Keratinocyte (primary cell): ENCODE measurements at regions not wholly inside any gene's neighbourhood (a gene's known extent, or its start where the extent isn't known, plus 50 kb on each side); places are given as distances from the start of the nearest gene placed in this dataset.

Experiments used
- DNase-seq: peaks from one replicate; pipeline ENCODE4 v3.0.0-alpha.2; 2011; ENCODE audit warnings: low read depth, missing footprints, low spot score
- FAIRE-seq: peaks from 2 replicates; lab custom pipeline; 2011; peaks lifted over from hg19 to GRCh38; lab: Jason Lieb, UNC
- H2AFZ ChIP-seq: 2 replicates; pipeline ENCODE4 v1.6.0; 2012; ENCODE audit warnings: low read length, control low read depth, inconsistent platforms; ENCODE audit not compliant: control insufficient read depth
- H3K27ac ChIP-seq: 2 replicates; pipeline ENCODE4 v1.5.1; 2011; ENCODE audit warnings: low read length; ENCODE audit not compliant: control insufficient read depth, insufficient read depth
- H3K27me3 ChIP-seq: 3 replicates; pipeline ENCODE4 v1.6.0; 2011; ENCODE audit warnings: low read length; ENCODE audit not compliant: control insufficient read depth, insufficient read depth; ENCODE audit errors: extremely low read depth
- H3K36me3 ChIP-seq, 2 experiments: 2 replicates in 1 of 2; 3 replicates in 1 of 2; pipeline ENCODE4 v1.5.1; 2011; ENCODE audit warnings: low read length in 2 of 2, mild to moderate bottlenecking in 1 of 2; ENCODE audit not compliant: control insufficient read depth in 2 of 2, insufficient read depth in 2 of 2; ENCODE audit errors: extremely low read depth in 1 of 2
- H3K4me1 ChIP-seq: 3 replicates; pipeline ENCODE4 v1.5.1; 2011; ENCODE audit warnings: low read length; ENCODE audit not compliant: control insufficient read depth, insufficient read depth; ENCODE audit errors: extremely low read depth
- H3K4me2 ChIP-seq: 3 replicates; pipeline ENCODE4 v1.6.0; 2011; ENCODE audit warnings: low read depth, low read length; ENCODE audit not compliant: control insufficient read depth, insufficient read depth; ENCODE audit errors: extremely low read depth
- H3K4me3 ChIP-seq, 3 experiments: fragments of 200-600 bp in 1 of 3; sonication (generic) in 1 of 3; 2 replicates in 2 of 3; 3 replicates in 1 of 3; pipeline ENCODE4 v1.5.1; 2011 to 2016; ENCODE audit warnings: low read length in 3 of 3, mild to moderate bottlenecking in 3 of 3, control low read depth in 2 of 3, inconsistent platforms in 1 of 3, low read depth in 1 of 3, mixed read lengths in 1 of 3, mixed run types in 1 of 3, moderate library complexity in 1 of 3; ENCODE audit not compliant: control insufficient read depth in 2 of 3, insufficient read depth in 2 of 3; ENCODE audit errors: extremely low read depth in 1 of 3
- H3K79me2 ChIP-seq: 2 replicates; pipeline ENCODE4 v1.6.0; 2012; ENCODE audit warnings: low read length; ENCODE audit not compliant: control insufficient read depth, insufficient read depth
- H3K9ac ChIP-seq: 3 replicates; pipeline ENCODE4 v1.6.0; 2011; ENCODE audit warnings: low read length; ENCODE audit not compliant: control insufficient read depth, insufficient read depth; ENCODE audit errors: extremely low read depth
- H3K9me1 ChIP-seq: 3 replicates; pipeline ENCODE4 v1.6.0; 2011; ENCODE audit warnings: low read length; ENCODE audit not compliant: control insufficient read depth, insufficient read depth; ENCODE audit errors: extremely low read depth
- H3K9me3 ChIP-seq: 2 replicates; pipeline ENCODE4 v1.5.1; 2012; ENCODE audit warnings: low read depth, low read length; ENCODE audit not compliant: control insufficient read depth
- H4K20me1 ChIP-seq: 3 replicates; pipeline ENCODE4 v1.6.0; 2011; ENCODE audit warnings: low read length; ENCODE audit not compliant: control insufficient read depth, insufficient read depth; ENCODE audit errors: extremely low read depth
- CTCF ChIP-seq, 3 experiments: IDR thresholded peaks in 1 of 3; conservative IDR thresholded peaks in 1 of 3; optimal IDR thresholded peaks in 1 of 3; 2 replicates in 2 of 3; 3 replicates in 1 of 3; pipeline versions ENCODE3 to v1.5.1; 2011; ENCODE audit warnings: low read length in 3 of 3, mild to moderate bottlenecking in 3 of 3, moderate library complexity in 2 of 3, control low read depth in 1 of 3, inconsistent platforms in 1 of 3; ENCODE audit not compliant: insufficient read depth in 2 of 3; ENCODE audit errors: extremely low read depth in 1 of 3
- EZH2 ChIP-seq: IDR thresholded peaks from one replicate; pipeline ENCODE4 v1.6.1; 2012; ENCODE audit warnings: inconsistent platforms, mild to moderate bottlenecking, low read length, moderate library complexity
- dilution Hi-C: fragments of 300-500 bp; cut with MboI; formaldehyde crosslinking; loops from one replicate; pipeline ENCODE4 v1.7.0; 2020; ENCODE audit warnings: low sequenced_read_pairs; ENCODE audit not compliant: extremely low pct_ligation_motif_present

- H3K79me2 ChIP-seq = no peaks in the 10 kb centered on the region
- H3K9me3 ChIP-seq = no peaks in the 10 kb centered on the region
- no peak for DNase-seq
- no peaks in the 10 kb centered on the region for H4K20me1 ChIP-seq
- no peaks in the 10 kb centered on the region for H3K9me1 ChIP-seq
- H3K4me3 ChIP-seq = no peak overlapping the region
- peak; percentile 80 for FAIRE-seq
- no peak overlapping the region for H2AFZ ChIP-seq
- H3K4me1 ChIP-seq = no peaks in the 10 kb centered on the region
- dilution Hi-C loops = no loop called here
- no peak overlapping the region for H3K9ac ChIP-seq
- TF ChIP-seq EZH2 = no peak
- TF ChIP-seq CTCF (optimal IDR thresholded peaks at IDR 0.05 in 1 of 3, IDR thresholded peaks at IDR 0.05 in 1 of 3, conservative IDR thresholded peaks at IDR 0.05 in 1 of 3; ENCODE audit: extremely low read depth in 1 of 3, insufficient read depth in 2 of 3, low read length in 3 of 3) = peak; percentile 92 to 99 (median 97)
- no peak overlapping the region for H3K4me2 ChIP-seq
- no peaks in the 10 kb centered on the region for H3K27me3 ChIP-seq
- no peak overlapping the region for H3K27ac ChIP-seq
- no peaks in the 10 kb centered on the region for H3K36me3 ChIP-seq
These were observed 280.6 kb upstream of the PWP1 start for GRCh38 chr12:107404981-107405380.

GRCh38 chr12:107405436-107405835 is 280.2 kb upstream of the PWP1 start:
- no peaks in the 10 kb centered on the region for H4K20me1 ChIP-seq
- DNase-seq (no peak), FAIRE-seq (no peak)
- no peak overlapping the region for H2AFZ ChIP-seq
- H3K36me3 ChIP-seq = no peaks in the 10 kb centered on the region
- no peaks in the 10 kb centered on the region for H3K4me1 ChIP-seq
- dilution Hi-C loops = no loop called here
- H3K4me3 ChIP-seq = no peak overlapping the region
- no peak overlapping the region for H3K27ac ChIP-seq
- no peaks in the 10 kb centered on the region for H3K27me3 ChIP-seq
- H3K9ac ChIP-seq = no peak overlapping the region
- H3K79me2 ChIP-seq = no peaks in the 10 kb centered on the region
- TF ChIP-seq EZH2 (no peak), CTCF (optimal IDR thresholded peaks at IDR 0.05 in 1 of 3, IDR thresholded peaks at IDR 0.05 in 1 of 3, conservative IDR thresholded peaks at IDR 0.05 in 1 of 3; ENCODE audit: extremely low read depth in 1 of 3, insufficient read depth in 2 of 3, low read length in 3 of 3) (no peak)
- H3K9me1 ChIP-seq = no peaks in the 10 kb centered on the region
- H3K9me3 ChIP-seq = no peaks in the 10 kb centered on the region
- no peak overlapping the region for H3K4me2 ChIP-seq
